ENCODE measurements at regions not wholly inside any gene's neighbourhood (a gene's known extent, or its start where the extent isn't known, plus 50 kb on each side); places are given as distances from the start of the nearest gene placed in this dataset.

- no peak for TF ChIP-seq CTCF (IDR thresholded peaks at IDR 0.05; ENCODE audit: low read depth, low read length, missing control alignments)
- H3K4me3 ChIP-seq (ENCODE audit: low read depth, low read length): no peak overlapping the region
- DNase-seq (ENCODE audit: low read depth): no peak
Observed at GRCh38 chr1:4430406-4431365, 223.7 kb upstream of the AJAP1 start.

GRCh38 chr1:4431491-4431890 lies 222.9 kb upstream of the AJAP1 start:
- DNase-seq (ENCODE audit: low read depth): no peak
- no peak overlapping the region for H3K4me3 ChIP-seq (ENCODE audit: low read depth, low read length)
- TF ChIP-seq CTCF (IDR thresholded peaks at IDR 0.05; ENCODE audit: low read depth, low read length, missing control alignments): no peak

GRCh38 chr1:4433075-4433474 lies 221.3 kb upstream of the AJAP1 start:
- no peak overlapping the region for H3K4me3 ChIP-seq (ENCODE audit: low read depth, low read length)
- no peak for DNase-seq (ENCODE audit: low read depth)
- TF ChIP-seq CTCF (IDR thresholded peaks at IDR 0.05; ENCODE audit: low read depth, low read length, missing control alignments): no peak

- no peak overlapping the region for H3K4me3 ChIP-seq (ENCODE audit: low read depth, low read length)
- no peak for TF ChIP-seq CTCF (IDR thresholded peaks at IDR 0.05; ENCODE audit: low read depth, low read length, missing control alignments)
- no peak for DNase-seq (ENCODE audit: low read depth)
Observed at GRCh38 chr1:4444086-4444485, 210.3 kb upstream of the AJAP1 start.

- H3K4me3 ChIP-seq (ENCODE audit: low read depth, low read length): no peak overlapping the region
- TF ChIP-seq CTCF (IDR thresholded peaks at IDR 0.05; ENCODE audit: low read depth, low read length, missing control alignments): no peak
- no peak for DNase-seq (ENCODE audit: low read depth)
Observed at GRCh38 chr1:4447778-4448420, 206.5 kb upstream of the AJAP1 start.

- no peak for TF ChIP-seq CTCF (IDR thresholded peaks at IDR 0.05; ENCODE audit: low read depth, low read length, missing control alignments)
- H3K4me3 ChIP-seq (ENCODE audit: low read depth, low read length): no peak overlapping the region
- no peak for DNase-seq (ENCODE audit: low read depth)
Observed at GRCh38 chr1:4449972-4450371, 204.4 kb upstream of the AJAP1 start.
